HG03520 (cell line): ENCODE measurements at regions not wholly inside any gene's neighbourhood (a gene's known extent, or its start where the extent isn't known, plus 50 kb on each side); places are given as distances from the start of the nearest gene placed in this dataset.
"Not testable (repeated sequence)": the region's sequence is repeated elsewhere in the genome, so short reads cannot be mapped to it uniquely, and the experiment has no call there.

Experiments used
- ATAC-seq: cut with Tn5 transposase; IDR thresholded peaks from one replicate; pipeline ENCODE4 v1.9.1; 2021; ENCODE audit warnings: mild to moderate bottlenecking, moderate library complexity; ENCODE audit not compliant: unreplicated experiment

DNA sequence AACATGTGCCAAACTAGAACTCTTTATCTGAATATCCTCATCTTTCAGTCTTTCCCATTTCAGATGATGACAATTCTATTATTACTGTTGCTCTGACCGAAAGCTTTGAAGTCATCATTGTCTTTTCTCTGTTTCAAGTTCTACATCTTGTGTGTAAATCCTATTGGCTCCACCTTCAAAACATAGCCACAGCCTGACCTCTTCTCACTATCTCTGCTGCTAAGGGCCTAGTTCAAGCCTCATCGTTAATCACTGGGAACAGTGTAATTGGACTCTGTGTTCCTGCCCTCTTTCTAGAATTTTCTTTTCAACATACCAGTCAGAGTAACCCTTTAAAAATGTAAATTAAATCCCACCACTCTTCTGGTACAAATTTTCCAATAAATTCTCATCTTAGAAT is 105.1 kb downstream of the OXSM start:
- ATAC-seq, result no peak

DNA sequence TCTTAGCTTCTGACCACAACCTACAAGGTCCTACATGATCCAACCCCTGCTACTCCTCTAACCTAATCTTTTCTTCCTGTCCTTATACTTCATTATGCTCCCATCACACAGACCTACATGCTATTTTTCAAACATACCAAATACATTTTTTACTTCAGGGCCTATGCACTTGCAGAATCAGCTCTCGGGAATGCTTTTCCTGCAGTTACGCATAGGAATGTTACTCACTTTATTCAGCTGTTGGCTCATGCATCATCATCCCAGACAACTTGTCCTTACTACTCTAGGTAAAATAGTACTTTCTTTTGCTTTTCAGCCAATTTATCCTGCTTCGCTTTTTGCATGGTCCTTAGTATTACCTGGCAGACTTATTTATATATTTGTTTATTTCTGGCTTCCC is 105.6 kb downstream of the OXSM start:
- no peak for ATAC-seq

DNA sequence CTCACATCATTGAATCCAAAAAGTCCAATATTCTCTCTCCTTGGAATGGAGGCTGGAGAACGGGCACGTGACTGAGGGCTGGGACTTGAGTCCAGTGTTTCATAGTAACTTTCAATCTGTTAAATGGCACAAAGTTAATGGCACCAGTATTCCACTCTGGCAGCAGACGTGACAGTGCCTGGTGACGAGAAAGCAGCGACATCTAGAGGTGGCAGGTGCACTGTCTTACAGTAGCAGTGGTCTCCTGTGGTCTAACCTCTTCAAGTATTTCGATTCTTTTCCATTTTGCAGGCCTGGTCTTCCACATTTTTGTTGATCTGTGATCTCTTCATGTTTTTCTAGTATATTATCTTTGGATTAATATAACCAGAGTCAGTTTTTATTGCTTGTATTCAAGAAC is 107.1 kb downstream of the OXSM start:
- peak; percentile 88 for ATAC-seq

DNA sequence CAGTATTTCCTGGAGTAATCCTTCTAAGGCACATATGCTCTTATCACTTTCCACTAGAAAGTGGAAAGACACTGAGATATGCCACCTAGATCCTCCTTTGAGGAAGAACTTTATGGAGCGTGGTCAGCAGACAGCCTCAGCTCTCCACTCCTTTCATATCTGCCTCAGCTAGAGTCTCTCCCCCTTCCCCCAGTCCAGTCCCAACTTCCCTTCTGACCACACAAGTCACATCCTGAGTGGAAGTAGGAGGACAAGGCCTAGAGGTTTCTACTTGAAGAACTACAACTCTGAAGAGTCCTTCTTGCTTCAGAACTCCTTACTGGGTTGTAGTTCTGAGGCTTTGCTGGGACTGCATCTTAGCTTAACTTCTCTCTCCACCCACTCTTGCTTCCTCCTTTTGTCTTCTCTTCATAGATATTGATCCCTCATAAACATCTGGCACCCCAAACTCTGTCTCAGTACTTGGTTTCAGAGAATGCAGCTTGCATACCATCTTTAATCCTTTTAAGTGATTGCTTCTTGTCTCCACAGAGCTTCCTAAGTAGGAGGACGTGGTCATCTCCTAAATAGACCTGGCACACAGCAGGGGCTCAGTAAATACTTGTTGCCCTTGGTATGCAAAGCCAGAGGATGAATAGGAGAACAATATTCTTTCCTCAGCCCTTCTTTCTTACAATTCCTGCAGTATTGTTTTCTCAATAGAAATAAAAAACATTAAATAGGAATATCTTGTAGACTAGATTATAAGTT is 109.6 kb downstream of the OXSM start:
- ATAC-seq, result no peak

DNA sequence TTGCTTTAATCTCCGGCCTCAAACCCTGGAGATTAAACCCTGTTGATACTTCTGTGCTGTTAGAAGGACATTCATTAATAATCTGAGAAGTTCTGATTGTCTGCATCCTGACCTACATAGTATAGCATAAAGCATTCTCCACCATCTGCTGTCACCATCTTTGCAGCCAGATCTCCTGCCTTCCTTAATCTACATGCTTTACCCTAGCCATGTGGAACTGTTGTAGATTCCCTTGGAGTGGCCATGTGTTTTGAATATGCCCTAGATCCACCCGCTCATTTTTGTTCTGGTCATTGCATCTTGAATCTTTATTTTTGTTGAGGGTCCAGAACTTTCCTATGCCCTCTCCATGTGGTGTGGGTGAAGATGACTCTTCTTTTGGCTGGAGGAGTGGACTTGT is 110.3 kb downstream of the OXSM start:
- no peak for ATAC-seq

DNA sequence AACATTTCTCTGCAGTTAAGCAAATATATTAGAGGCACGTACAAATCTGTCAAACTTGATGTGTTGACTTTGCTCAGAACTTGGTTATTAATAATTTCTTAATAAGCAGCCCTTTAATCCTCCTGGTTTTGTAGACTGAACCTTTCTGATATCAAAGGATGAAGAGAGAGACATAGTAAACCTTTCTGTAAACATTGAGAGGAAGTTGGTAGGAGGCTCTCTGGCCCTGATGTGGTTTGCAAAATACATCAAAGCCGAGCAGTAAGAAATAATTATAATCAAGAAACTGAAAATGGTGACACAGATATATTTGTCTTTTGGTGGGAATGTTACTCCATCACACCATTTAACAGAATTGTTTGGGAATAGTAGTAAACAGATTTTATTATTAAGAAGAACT is 111.9 kb downstream of the OXSM start:
- no peak for ATAC-seq

DNA sequence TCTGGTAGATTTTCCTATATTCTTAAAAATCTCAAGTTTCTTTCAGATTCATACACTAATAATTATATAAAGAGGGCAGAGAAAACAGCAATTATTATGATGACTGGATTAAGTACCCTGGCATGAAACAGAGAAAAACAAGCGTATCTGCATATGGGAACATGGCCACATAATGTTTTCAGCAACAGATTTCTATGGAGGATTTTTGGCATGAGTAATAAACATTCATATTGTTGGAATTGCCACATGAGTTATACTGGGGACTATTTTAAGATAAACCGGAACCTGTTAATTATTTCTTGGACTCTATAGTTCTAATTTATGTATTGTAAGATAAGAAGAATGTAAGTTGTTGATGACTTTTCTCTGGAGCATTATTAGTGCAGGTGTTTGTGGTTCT is 112.7 kb downstream of the OXSM start:
- ATAC-seq, result no peak

DNA sequence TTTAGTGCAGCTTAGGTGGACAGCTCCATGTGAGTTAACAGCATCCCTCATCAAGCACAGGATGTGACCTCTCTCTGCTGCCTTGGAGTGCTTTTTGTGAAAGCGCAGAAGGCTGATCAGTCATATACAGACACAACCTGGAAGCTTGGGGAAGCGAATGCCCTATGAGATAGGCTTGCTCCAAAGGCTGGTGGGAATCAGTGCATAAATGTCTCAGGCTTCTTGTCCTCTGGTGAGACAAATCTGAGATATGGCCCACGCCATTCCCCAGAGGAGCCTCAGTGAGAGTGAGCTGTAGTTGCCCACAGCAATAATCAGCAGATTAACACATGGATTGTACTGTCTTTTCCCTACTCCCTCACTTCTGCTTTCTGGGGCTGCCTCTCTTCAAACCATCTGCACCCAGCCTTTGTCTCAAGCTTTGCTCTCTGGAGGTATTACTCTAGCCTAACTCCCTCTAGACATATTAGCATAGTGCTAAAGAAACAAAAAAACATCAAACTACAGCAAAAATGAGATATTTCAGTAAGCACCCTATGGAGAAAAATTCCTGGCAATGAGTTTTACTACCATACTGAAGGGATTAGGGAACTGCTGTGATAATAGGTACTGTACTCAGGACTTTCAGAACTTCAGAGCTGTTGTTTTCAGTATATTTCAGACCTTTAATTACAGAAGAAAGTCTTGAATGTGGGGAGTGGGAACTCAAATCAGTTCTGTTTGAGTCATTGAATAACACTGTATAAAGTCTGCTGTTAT is 113.7 kb downstream of the OXSM start:
- ATAC-seq, result no peak

DNA sequence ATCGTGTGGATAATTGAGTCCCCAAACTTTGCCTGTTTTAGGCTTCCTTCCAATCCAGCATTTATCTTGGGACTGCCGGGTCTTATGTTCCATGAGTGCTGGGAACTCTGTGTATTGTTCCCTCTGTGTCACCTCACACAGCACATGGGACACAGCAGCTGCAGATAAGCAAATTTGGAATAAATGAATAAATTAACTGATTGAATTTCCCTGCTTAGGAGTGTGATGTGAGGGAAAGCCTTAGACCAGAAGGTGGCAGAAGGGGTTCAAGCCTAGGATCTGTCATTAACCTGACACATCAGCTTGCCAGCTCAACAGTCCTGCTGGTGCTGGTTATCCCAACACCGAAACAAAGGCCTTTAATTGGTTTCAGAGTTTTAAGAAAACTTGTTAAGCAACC is 114.3 kb downstream of the OXSM start:
- no peak for ATAC-seq

DNA sequence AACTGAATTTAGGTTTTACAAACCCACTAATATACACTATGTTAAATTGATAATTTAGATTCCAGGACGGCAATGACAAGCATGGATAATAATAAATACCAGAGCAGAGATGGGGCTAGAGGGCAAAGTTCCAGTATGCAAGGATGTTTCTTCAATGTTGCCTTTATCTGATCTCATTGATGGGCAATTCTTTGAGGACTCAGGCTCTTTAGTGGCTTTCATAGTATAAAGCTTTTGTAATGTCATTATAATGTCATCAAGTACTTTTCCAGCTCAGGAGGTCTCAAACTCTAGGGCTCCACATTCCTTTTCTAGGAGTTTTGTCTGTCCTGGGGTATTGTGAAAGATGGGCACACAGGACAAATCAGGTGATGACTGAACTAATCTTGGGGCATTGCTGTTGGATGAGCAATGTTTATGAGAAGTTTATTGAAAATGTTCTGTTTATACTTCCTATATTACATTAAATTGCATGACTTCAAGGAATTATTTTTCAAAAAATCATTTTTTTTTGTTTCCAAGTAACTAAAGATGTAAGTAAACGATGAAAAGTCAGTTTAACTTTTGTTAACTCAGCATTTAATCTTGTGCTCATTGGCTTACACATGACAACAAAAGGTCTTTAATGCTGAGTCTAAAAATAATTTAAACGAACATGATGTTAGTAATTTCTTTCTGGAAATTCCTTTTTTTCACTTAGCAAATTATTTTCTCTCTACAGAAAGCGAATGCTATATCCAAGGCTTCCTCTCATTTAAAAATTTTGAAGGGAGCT is 116.4 kb downstream of the OXSM start:
- no peak for ATAC-seq

DNA sequence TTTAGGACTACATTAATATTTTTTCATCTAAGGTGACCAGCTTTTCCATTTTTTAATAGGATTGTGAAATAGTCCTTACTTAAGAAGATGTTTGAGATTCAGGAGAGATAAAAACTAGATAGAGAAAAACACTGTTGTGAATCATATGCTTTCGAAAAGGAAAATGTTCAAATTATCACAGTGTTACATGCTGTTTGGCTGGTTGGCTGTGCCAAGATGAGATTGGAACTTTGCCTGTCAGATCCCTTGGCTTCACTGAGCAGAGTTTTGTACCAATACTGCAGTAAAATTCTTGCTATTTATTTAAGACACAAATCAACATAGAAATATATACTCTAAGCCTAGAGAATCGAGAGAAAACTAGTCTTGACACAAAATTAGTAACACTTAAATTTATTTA is 117.2 kb downstream of the OXSM start:
- no peak for ATAC-seq

DNA sequence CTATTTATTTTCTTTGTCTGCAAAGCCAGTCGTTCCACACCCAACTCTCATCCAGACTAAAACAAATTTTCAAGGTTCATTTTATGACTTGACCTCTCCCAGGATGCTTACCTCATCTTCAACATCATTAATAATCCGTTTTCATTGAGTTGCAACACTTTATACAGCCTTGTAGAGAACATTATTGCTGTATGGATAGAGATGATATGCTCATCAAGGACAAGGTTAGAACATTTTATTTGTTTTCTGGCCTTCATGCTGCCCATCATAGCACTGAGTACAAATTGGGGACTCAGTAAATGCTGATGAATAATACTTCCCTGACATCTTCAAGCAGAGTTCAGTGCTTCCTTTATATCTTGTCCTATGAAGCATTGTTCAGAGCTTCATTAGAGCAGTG is 120.2 kb downstream of the OXSM start:
- ATAC-seq, result no peak

DNA sequence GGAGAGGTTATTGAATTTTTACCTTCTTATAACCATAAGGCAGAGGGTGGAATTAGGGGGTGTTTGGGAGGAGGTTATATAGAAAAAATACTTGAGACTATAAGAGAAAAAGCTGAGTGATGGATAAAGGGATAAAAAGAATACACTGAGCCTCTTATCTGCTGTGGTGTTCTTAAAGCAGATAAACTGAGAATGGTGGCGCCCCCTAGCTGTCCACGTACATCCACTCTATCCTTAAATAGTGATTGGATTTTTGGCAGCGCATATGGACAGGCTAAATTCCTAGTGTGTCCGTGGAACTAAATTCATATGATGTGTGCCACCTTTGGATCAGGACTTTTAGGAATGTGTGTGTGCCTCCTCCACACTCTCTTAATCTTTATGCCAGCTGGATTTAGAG is 121.1 kb downstream of the OXSM start:
- ATAC-seq, result peak; percentile 44

DNA sequence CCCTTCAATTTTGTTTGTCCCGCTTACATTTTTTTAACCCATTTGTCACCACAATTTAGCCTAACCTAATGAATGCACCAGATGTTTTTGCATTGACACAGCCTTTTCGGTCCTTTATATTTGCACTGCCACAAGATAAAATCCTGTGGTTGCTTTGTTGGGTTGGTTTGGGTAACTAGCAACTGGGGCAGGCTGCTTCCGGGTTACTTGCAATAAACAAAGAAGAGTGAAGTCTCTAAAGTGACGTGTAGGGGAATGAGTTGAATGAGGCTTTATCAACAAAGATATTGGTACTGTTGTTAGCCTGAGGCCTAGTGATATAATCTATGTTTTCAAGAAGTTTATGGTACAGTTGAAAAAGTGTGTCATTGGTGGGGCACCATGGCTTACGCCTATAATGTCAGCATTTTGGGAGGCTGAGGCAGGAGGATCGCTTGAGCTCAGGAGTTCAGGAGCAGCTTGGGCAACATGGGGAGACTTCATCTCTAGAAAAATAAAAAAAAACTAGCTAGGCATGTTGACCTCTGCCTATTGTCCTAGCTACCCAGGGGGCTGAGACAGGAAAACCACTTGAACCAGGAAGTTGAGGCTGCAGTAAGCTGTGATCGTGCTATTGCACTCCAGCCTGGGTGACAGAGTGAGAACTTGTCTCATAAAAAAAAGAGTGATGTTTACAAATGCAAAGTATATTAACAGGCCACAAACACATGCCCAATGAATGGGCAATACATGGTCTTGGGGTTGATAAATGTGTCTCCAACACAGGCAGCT is 121.8 kb downstream of the OXSM start:
- no peak for ATAC-seq

DNA sequence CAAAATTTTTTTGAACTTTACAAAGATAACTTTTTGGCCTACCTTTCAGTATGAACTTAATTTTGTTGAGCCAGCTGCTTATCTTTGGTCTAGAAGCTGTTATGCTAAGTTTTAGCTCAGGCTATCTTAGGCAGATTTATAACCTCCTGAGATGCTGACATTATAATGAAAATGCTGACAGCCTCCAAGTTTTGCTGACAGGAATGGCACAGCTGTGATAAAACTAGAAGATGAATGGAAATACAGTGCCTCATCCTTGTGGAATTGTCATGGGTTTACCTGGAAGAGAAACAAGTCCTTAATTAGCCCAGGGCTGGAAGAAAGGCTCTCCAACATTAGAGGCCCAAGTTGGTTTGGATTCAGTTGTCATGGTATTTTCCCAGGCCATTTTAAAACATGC is 123.3 kb downstream of the OXSM start:
- ATAC-seq, result no peak

DNA sequence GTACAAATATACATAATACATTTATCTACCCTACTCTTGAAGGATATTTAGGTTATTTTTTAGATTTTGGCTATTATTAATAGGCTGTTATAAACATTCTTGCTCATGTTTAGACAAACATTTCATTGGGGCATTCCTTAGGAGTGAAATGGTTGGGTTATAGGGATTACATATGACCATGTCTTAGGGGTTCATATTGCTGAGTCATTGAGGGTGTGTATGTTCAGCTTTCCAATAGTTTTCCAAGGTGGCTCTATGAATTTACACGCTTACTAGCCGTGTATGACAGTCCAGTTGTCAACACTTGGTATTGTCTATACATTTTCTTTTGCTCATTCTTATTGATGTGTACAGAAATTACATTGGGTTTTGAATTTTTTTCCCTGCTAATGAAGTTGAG is 125.8 kb downstream of the OXSM start:
- ATAC-seq, result no peak

DNA sequence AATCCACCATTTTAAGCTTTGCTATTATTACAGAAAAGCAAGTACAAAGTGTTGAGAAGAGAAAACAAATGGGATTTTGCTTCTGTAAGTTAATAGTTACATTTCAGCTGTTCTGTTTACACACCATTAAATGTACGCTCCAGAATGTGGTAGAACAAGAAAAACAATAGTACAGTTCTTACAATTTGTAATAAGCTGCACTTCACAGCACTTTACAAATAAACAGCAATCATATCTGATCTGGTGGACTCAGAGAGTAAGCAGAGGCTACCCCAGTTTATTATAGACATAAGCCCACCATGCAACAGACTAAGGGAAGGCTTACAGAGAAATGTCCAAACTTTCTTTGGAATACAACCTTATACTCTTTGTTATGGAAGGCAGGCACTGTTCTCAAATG is 126.4 kb downstream of the OXSM start:
- ATAC-seq, result no peak

DNA sequence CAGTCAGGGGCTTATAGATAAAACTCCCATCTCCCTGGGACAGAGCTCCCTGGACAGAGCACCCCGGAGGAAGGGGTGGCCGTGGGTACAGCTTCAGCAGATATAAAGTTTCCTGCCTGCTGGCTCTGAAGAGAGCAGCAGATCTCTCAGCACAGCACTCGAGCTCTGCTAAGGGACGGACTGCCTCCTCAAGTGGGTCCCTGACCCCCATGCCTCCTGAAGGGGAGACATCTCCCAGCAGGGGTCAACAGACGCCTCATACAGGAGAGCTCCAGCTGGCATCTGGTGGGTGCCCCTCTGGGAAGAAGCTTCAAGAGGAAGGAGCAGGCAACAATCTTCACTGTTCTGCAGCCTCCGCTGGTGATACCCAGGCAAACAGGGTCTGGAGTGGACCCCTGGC is 142.1 kb downstream of the OXSM start:
- ATAC-seq, result not testable (repeated sequence)

DNA sequence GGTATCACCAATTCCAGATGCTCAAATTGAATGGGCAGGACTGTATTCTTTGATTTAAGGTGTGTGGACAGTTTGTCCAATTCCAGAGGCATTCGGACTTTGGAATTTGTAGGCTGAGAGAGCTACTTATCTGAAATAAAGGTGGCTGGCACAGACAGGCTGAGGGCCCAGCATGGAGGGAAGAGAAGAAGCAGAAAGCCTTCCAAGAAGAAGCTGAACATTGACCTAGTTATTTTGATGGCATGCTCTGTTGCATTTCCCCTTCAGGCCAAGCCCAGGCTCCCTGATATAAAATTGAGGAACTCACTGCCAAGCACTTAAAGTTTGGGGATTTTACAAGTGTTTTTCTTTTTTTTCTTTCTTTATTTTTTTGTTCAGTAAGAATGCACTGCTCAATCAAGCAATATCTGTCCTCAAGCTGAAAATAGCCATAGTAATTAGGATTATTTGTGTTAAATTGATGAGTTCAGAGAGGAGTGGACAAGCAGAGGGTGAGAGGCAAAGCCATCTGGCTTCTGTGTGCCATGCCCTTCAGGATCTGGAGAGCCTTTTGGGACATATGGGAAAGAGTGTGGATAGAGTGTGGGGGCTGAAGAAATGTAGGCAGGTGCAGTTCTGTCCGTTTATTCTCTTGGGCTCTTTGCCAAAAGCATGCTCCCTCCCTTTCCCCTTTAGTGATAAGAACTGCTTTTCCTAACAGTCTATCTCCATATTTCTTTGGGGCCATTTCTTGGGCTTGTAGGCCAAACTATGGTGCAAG is 148.9 kb downstream of the OXSM start:
- no peak for ATAC-seq

DNA sequence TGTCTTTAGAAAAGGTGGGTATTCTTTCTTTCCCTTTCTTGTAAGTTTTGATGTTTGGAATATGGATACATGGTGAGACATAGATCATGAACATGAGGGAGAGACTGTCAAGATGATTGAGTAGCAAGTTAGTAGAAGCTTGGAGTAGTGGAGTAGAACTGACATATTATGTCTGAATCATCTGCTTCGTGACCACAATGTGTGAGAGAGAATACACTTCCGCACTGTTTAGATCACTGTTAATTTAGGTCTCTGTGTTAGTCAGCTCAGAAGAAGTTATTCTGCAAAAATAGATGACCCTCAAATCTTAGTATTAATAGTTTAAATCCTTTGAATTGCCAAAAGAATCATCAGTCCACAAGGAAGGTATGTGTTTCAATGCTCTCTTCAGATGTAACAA is 151.0 kb downstream of the OXSM start:
- ATAC-seq, result no peak
